IMR-90 (cell line): ENCODE measurements at regions not wholly inside any gene's neighbourhood (a gene's known extent, or its start where the extent isn't known, plus 50 kb on each side); places are given as distances from the start of the nearest gene placed in this dataset.

Source experiments
- BHLHE40 ChIP-seq: fragments of 150-350 bp; IDR thresholded peaks from 2 replicates; pipeline ENCODE4 v1.6.1; 2016; ENCODE audit warnings: mild to moderate bottlenecking, low read depth, low read length
- CTCF ChIP-seq: conservative IDR thresholded peaks from 2 replicates; pipeline ENCODE4 v1.5.1; 2012; ENCODE audit warnings: mild to moderate bottlenecking, low read depth, low read length, improper control_type of control experiment
- FOS ChIP-seq: fragments of 150-350 bp; IDR thresholded peaks from 2 replicates; pipeline ENCODE4 v1.6.1; 2016; ENCODE audit warnings: low read depth, low read length
- MAZ ChIP-seq: IDR thresholded peaks from 2 replicates; pipeline ENCODE4 v1.6.1; 2012; ENCODE audit warnings: low read depth, mild to moderate bottlenecking, low read length, improper control_type of control experiment, moderate library complexity, borderline replicate concordance
- MXI1 ChIP-seq: IDR thresholded peaks from 2 replicates; pipeline ENCODE4 v1.6.1; 2012; ENCODE audit warnings: low read depth, mild to moderate bottlenecking, low read length, moderate library complexity, borderline replicate concordance
- POLR2A ChIP-seq: IDR thresholded peaks from 2 replicates; pipeline ENCODE4 v1.6.1; 2012; ENCODE audit warnings: mild to moderate bottlenecking, low read depth, low read length
- RAD21 ChIP-seq: IDR thresholded peaks from 2 replicates; pipeline ENCODE4 v1.6.1; 2012; ENCODE audit warnings: low read length, improper control_type of control experiment
- RCOR1 ChIP-seq: IDR thresholded peaks from 2 replicates; pipeline ENCODE4 v1.6.1; 2012; ENCODE audit warnings: mild to moderate bottlenecking, low read length, improper control_type of control experiment; ENCODE audit not compliant: insufficient replicate concordance
- RFX5 ChIP-seq: IDR thresholded peaks from 2 replicates; pipeline ENCODE4 v1.8.0; 2012; ENCODE audit warnings: low read depth, mild to moderate bottlenecking, low read length, moderate library complexity
- SMC3 ChIP-seq: fragments of 150-350 bp; IDR thresholded peaks from 2 replicates; pipeline ENCODE4 v1.6.1; 2016; ENCODE audit warnings: low read depth, mild to moderate bottlenecking, antibody characterized with exemption, low read length, moderate library complexity
- USF2 ChIP-seq: fragments of 150-350 bp; IDR thresholded peaks from 2 replicates; pipeline ENCODE4 v1.6.1; 2017; ENCODE audit warnings: mild to moderate bottlenecking, antibody characterized with exemption, low read length, low read depth

GRCh38 chr2:8267048-8267447 lies 414.8 kb upstream of the ID2 start:
- TF ChIP-seq POLR2A (no peak), CTCF (no peak), USF2 (no peak), BHLHE40 (no peak), RAD21 (no peak), RFX5 (no peak), SMC3 (no peak), MAZ (no peak), RCOR1 (no peak), MXI1 (no peak), FOS (no peak)
